Esophagus squamous epithelium (tissue), 5 donors: ENCODE measurements at regions not wholly inside any gene's neighbourhood (a gene's known extent, or its start where the extent isn't known, plus 50 kb on each side); places are given as distances from the start of the nearest gene placed in this dataset.
A peak's percentile ranks its signal among the peaks of the same experiment; 100 is the strongest.

Experiments used
- DNase-seq: peaks from one replicate; lab custom pipeline; 2025; lab: John Stamatoyannopoulos, UW
- H3K27ac ChIP-seq, 4 donors: fragments of 200-600 bp; sonication (generic); one replicate each; pipeline ENCODE4 v1.5.1; 2016 to 2019; ENCODE audit warnings: mild to moderate bottlenecking in 1 of 4
- H3K27me3 ChIP-seq, 4 donors: fragments of 200-600 bp; sonication (generic); 1 replicate in 3 of 4; 2 replicates in 1 of 4; pipeline versions ENCODE4 v1.5.1 to v1.6.0; 2017 to 2021; ENCODE audit warnings: antibody characterized with exemption in 1 of 4
- H3K36me3 ChIP-seq, 3 donors: fragments of 200-600 bp; sonication (generic); one replicate each; pipeline ENCODE4 v1.5.1; 2016 to 2019
- H3K4me1 ChIP-seq, 3 donors: fragments of 200-600 bp; sonication (generic); one replicate each; pipeline ENCODE4 v1.5.1; 2017 to 2019
- H3K4me3 ChIP-seq, 4 donors: fragments of 200-600 bp; sonication (generic); 1 replicate in 3 of 4; 2 replicates in 1 of 4; pipeline ENCODE4 v1.5.1; 2016 to 2019; ENCODE audit warnings: mild to moderate bottlenecking in 2 of 4, moderate library complexity in 1 of 4
- H3K9me3 ChIP-seq, 3 donors: fragments of 200-600 bp; sonication (generic); one replicate each; pipeline ENCODE4 v1.5.1; 2016 to 2019
- CTCF ChIP-seq, 6 experiments: fragments of 450-650 bp in 4 of 6; fragments of 200-600 bp in 2 of 6; sonication (generic) in 2 of 6; IDR thresholded peaks; one replicate each; pipeline ENCODE4 v1.5.1; 2016 to 2019; ENCODE audit warnings: antibody characterized with exemption in 6 of 6, mild to moderate bottlenecking in 4 of 6, moderate library complexity in 4 of 6
- POLR2A ChIP-seq, 4 donors: fragments of 450-650 bp; IDR thresholded peaks; one replicate each; pipeline ENCODE4 v1.6.1; 2017; ENCODE audit warnings: antibody characterized with exemption in 4 of 4, mild to moderate bottlenecking in 4 of 4, moderate library complexity in 3 of 4
- WGBS, 2 donors: methylation state at CpG; one replicate each; pipeline ENCODE4 v1.1.5; 2018; 5-methylcytosine and 5-hydroxymethylcytosine counted together
- intact Hi-C: fragments of 100-400 bp; cut with DNase I; formaldehyde crosslinking; loops from one replicate; pipeline ENCODE4 v1.15.0; 2022
- donor health status: DM: yes; HTN: yes; CAD: no.

- intact Hi-C loops, result no loop called here
- Histone ChIP-seq H3K36me3 (no peaks in the 10 kb centered on the region), H3K4me3 (no peak overlapping the region), H3K27me3 (no peaks in the 10 kb centered on the region), H3K9me3 (no peaks in the 10 kb centered on the region), H3K4me1 (no peaks in the 10 kb centered on the region), H3K27ac (peak overlapping the region in 3 of 4 donors; percentile 43 to 78 (median 70))
- DNase-seq, result no peak
- TF ChIP-seq CTCF (IDR thresholded peaks at IDR 0.05) (no peak), POLR2A (IDR thresholded peaks at IDR 0.05) (no peak)
- WGBS, 2 donors, result 87 to 97% methylated on average over 3 to 8 of the region's 10 CpGs
Observed at GRCh38 chr13:21986602-21987001, 315.7 kb downstream of the FGF9 start.

- DNase-seq, result no peak
- Histone ChIP-seq H3K4me3 (no peak overlapping the region), H3K36me3 (no peaks in the 10 kb centered on the region), H3K27ac (no peak overlapping the region), H3K9me3 (no peaks in the 10 kb centered on the region), H3K4me1 (no peaks in the 10 kb centered on the region), H3K27me3 (no peaks in the 10 kb centered on the region)
- 72 to 73% methylated on average over 7 of the region's 7 CpGs for WGBS, 2 donors
- intact Hi-C loops, result no loop called here
- TF ChIP-seq POLR2A (IDR thresholded peaks at IDR 0.05) (no peak), CTCF (IDR thresholded peaks at IDR 0.05) (no peak)
Observed at GRCh38 chr13:21987793-21988192, 316.9 kb downstream of the FGF9 start.

- H3K4me3 ChIP-seq, result no peak overlapping the region
- 87 to 93% methylated on average over 4 to 7 of the region's 7 CpGs for WGBS, 2 donors
- no peaks in the 10 kb centered on the region for H3K4me1 ChIP-seq
- no peaks in the 10 kb centered on the region for H3K27me3 ChIP-seq
- no peaks in the 10 kb centered on the region for H3K36me3 ChIP-seq
- DNase-seq, result no peak
- H3K27ac ChIP-seq, result no peak overlapping the region
- intact Hi-C loops, result no loop called here
- no peak for TF ChIP-seq POLR2A (IDR thresholded peaks at IDR 0.05)
- no peak for TF ChIP-seq CTCF (IDR thresholded peaks at IDR 0.05)
- no peaks in the 10 kb centered on the region for H3K9me3 ChIP-seq
Observed at GRCh38 chr13:21988624-21989023, 317.8 kb downstream of the FGF9 start.

GRCh38 chr13:21996049-21996448, 325.2 kb downstream of the FGF9 start:
- Histone ChIP-seq H3K27me3 (peaks cover 0 to 10% (median 0%) of the 10 kb centered on the region in 4 donors), H3K36me3 (no peaks in the 10 kb centered on the region), H3K27ac (no peak overlapping the region), H3K9me3 (no peaks in the 10 kb centered on the region), H3K4me3 (no peak overlapping the region), H3K4me1 (no peaks in the 10 kb centered on the region)
- WGBS, 2 donors, result 91 to 98% methylated on average over 3 of the region's 3 CpGs
- TF ChIP-seq POLR2A (IDR thresholded peaks at IDR 0.05), result no peak
- no peak for TF ChIP-seq CTCF (IDR thresholded peaks at IDR 0.05)
- intact Hi-C loops, result no loop called here
- no peak for DNase-seq

GRCh38 chr13:21997726-21998125, 326.9 kb downstream of the FGF9 start:
- Histone ChIP-seq H3K9me3 (no peaks in the 10 kb centered on the region), H3K27me3 (peaks cover 0 to 10% (median 0%) of the 10 kb centered on the region in 4 donors), H3K4me3 (no peak overlapping the region), H3K4me1 (no peaks in the 10 kb centered on the region), H3K36me3 (no peaks in the 10 kb centered on the region), H3K27ac (no peak overlapping the region)
- TF ChIP-seq CTCF (IDR thresholded peaks at IDR 0.05) (no peak), POLR2A (IDR thresholded peaks at IDR 0.05) (no peak)
- intact Hi-C loops, result no loop called here
- no peak for DNase-seq
- WGBS, 2 donors, result 86 to 90% methylated on average over 2 of the region's 2 CpGs
